IMR-90 (cell line): ENCODE measurements at regions not wholly inside any gene's neighbourhood (a gene's known extent, or its start where the extent isn't known, plus 50 kb on each side); places are given as distances from the start of the nearest gene placed in this dataset.
A peak's percentile ranks its signal among the peaks of the same experiment; 100 is the strongest.

ENCODE experiments used
- ATAC-seq: fragments of 200-7000 bp; cut with Tn5 transposase; 2 replicates; pipeline ENCODE4 v1.9.1; 2020; ENCODE audit warnings: low read depth, mild to moderate bottlenecking, moderate library complexity
- BruUV-seq: library from RNA; stranded (reverse); fragments of 400-500 nt; replicated peaks from 2 replicates; lab custom pipeline; 2021; lab: Mats Ljungman, UMichigan
- CTCF ChIA-PET: fragments of 300-600 bp; formaldehyde crosslinking; extraction: SDS; loops from one replicate; lab custom pipeline; 2021; ENCODE audit warnings: antibody characterized with exemption; lab: Yijun Ruan, JAX
- POLR2A ChIA-PET: fragments of 300-600 bp; sonication (Branson Sonifier 250); formaldehyde crosslinking; loops from one replicate; lab custom pipeline; 2022; ENCODE audit warnings: antibody characterized with exemption; ENCODE audit not compliant: unreplicated experiment; lab: Charles Lee
- DNase-seq: peaks from one replicate; pipeline ENCODE4 v3.0.0; 2013
- H2AFZ ChIP-seq: replicated peaks from 2 replicates; pipeline ENCODE3; 2013; ENCODE audit warnings: low read length, mild to moderate bottlenecking; ENCODE audit not compliant: poor library complexity
- H2AK5ac ChIP-seq: 2 replicates; pipeline ENCODE4 v1.6.1; 2013; ENCODE audit warnings: low read depth, low read length, inconsistent platforms
- H2AK9ac ChIP-seq: replicated peaks from 2 replicates; pipeline ENCODE3; 2013; ENCODE audit warnings: mild to moderate bottlenecking, low read depth, low read length, moderate library complexity; ENCODE audit not compliant: poor library complexity
- H2BK120ac ChIP-seq: 2 replicates; pipeline ENCODE4 v1.6.1; 2013; ENCODE audit warnings: low read depth, low read length, inconsistent platforms
- H2BK15ac ChIP-seq: 3 replicates; pipeline ENCODE4 v1.6.1; 2013; ENCODE audit warnings: low read depth, low read length, inconsistent platforms
- H2BK20ac ChIP-seq: 2 replicates; pipeline ENCODE4 v1.6.1; 2013; ENCODE audit warnings: low read depth, mild to moderate bottlenecking, inconsistent platforms, low read length, moderate library complexity
- H2BK5ac ChIP-seq: 2 replicates; pipeline ENCODE4 v1.6.1; 2013; ENCODE audit warnings: mild to moderate bottlenecking, low read depth, low read length, inconsistent platforms; ENCODE audit not compliant: poor library complexity, severe bottlenecking
- H3K14ac ChIP-seq: replicated peaks from 2 replicates; pipeline ENCODE4 v1.6.1; 2013; ENCODE audit warnings: low read depth, low read length, inconsistent platforms
- H3K18ac ChIP-seq: 2 replicates; pipeline ENCODE4 v1.6.1; 2013; ENCODE audit warnings: low read depth, low read length, control low read depth
- H3K23ac ChIP-seq: 2 replicates; pipeline ENCODE4 v1.6.1; 2013; ENCODE audit warnings: low read depth, low read length, inconsistent platforms
- H3K27ac ChIP-seq: 2 replicates; pipeline ENCODE4 v1.5.1; 2013; ENCODE audit warnings: mild to moderate bottlenecking, control low read depth, low read length; ENCODE audit not compliant: insufficient read depth
- H3K27me3 ChIP-seq: 2 replicates; pipeline ENCODE4 v1.6.1; 2013; ENCODE audit warnings: low read length; ENCODE audit not compliant: control insufficient read depth, insufficient read depth
- H3K36me3 ChIP-seq: 2 replicates; pipeline ENCODE4 v1.6.1; 2013; ENCODE audit warnings: low read length, mixed read lengths; ENCODE audit not compliant: control insufficient read depth, insufficient read depth
- H3K4ac ChIP-seq: 2 replicates; pipeline ENCODE4 v1.6.1; 2013; ENCODE audit warnings: low read depth, low read length, inconsistent platforms
- H3K4me1 ChIP-seq: 2 replicates; pipeline ENCODE4 v1.6.1; 2013; ENCODE audit warnings: low read length, mixed read lengths; ENCODE audit not compliant: control insufficient read depth, insufficient read depth
- H3K4me2 ChIP-seq: 2 replicates; pipeline ENCODE4 v1.6.1; 2013; ENCODE audit warnings: low read depth, mild to moderate bottlenecking, control low read depth, low read length, moderate library complexity
- H3K4me3 ChIP-seq: 2 replicates; pipeline ENCODE4 v1.5.1; 2013; ENCODE audit warnings: low read depth, mild to moderate bottlenecking, control low read depth, low read length, moderate library complexity; ENCODE audit not compliant: insufficient read depth
- H3K56ac ChIP-seq: 2 replicates; pipeline ENCODE4 v1.6.1; 2013; ENCODE audit warnings: low read length, inconsistent platforms; ENCODE audit not compliant: insufficient read depth; ENCODE audit errors: extremely low read depth
- H3K79me1 ChIP-seq, 2 experiments: 2 replicates each; pipeline ENCODE4 v1.6.1; 2013; ENCODE audit warnings: low read length in 2 of 2, inconsistent platforms in 1 of 2, low read depth in 1 of 2
- H3K9ac ChIP-seq: 2 replicates; pipeline ENCODE4 v1.6.1; 2013; ENCODE audit warnings: low read depth, low read length, control low read depth
- H3K9me1 ChIP-seq: 2 replicates; pipeline ENCODE4 v1.6.1; 2013; ENCODE audit warnings: low read length, inconsistent platforms; ENCODE audit not compliant: insufficient read depth
- H3K9me3 ChIP-seq: 2 replicates; pipeline ENCODE4 v1.6.1; 2013; ENCODE audit warnings: low read length; ENCODE audit not compliant: control insufficient read depth, insufficient read depth
- H4K20me1 ChIP-seq: 2 replicates; pipeline ENCODE4 v1.6.1; 2013; ENCODE audit warnings: low read length, inconsistent platforms; ENCODE audit not compliant: insufficient read depth
- H4K5ac ChIP-seq: 2 replicates; pipeline ENCODE4 v1.6.1; 2013; ENCODE audit warnings: mild to moderate bottlenecking, low read depth, low read length, control low read depth
- H4K8ac ChIP-seq, 2 experiments: 2 replicates each; pipeline ENCODE4 v1.6.1; 2013; ENCODE audit warnings: low read depth in 2 of 2, low read length in 2 of 2, control low read depth in 1 of 2, inconsistent platforms in 1 of 2
- H4K91ac ChIP-seq: 2 replicates; pipeline ENCODE4 v1.6.1; 2013; ENCODE audit warnings: low read depth, low read length, inconsistent platforms; ENCODE audit not compliant: insufficient read depth
- BHLHE40 ChIP-seq: fragments of 150-350 bp; IDR thresholded peaks from 2 replicates; pipeline ENCODE4 v1.6.1; 2016; ENCODE audit warnings: mild to moderate bottlenecking, low read depth, low read length
- CEBPB ChIP-seq: IDR thresholded peaks from 2 replicates; pipeline ENCODE4 v1.6.1; 2012; ENCODE audit warnings: low read depth, low read length, improper control_type of control experiment
- CHD1 ChIP-seq: IDR thresholded peaks from 2 replicates; pipeline ENCODE4 v1.6.1; 2012; ENCODE audit warnings: low read depth, low read length, improper control_type of control experiment
- CTCF ChIP-seq: conservative IDR thresholded peaks from 2 replicates; pipeline ENCODE4 v1.5.1; 2012; ENCODE audit warnings: mild to moderate bottlenecking, low read depth, low read length, improper control_type of control experiment
- ELK1 ChIP-seq: fragments of 150-350 bp; IDR thresholded peaks from 2 replicates; pipeline ENCODE4 v1.6.1; 2016; ENCODE audit warnings: low read depth, mild to moderate bottlenecking, low read length, moderate library complexity, borderline replicate concordance
- MAFK ChIP-seq: IDR thresholded peaks from 2 replicates; pipeline ENCODE4 v1.6.1; 2012; ENCODE audit warnings: low read depth, low read length, improper control_type of control experiment
- MAZ ChIP-seq: IDR thresholded peaks from 2 replicates; pipeline ENCODE4 v1.6.1; 2012; ENCODE audit warnings: low read depth, mild to moderate bottlenecking, low read length, improper control_type of control experiment, moderate library complexity, borderline replicate concordance
- MXI1 ChIP-seq: IDR thresholded peaks from 2 replicates; pipeline ENCODE4 v1.6.1; 2012; ENCODE audit warnings: low read depth, mild to moderate bottlenecking, low read length, moderate library complexity, borderline replicate concordance
- NFE2L2 ChIP-seq: fragments of 150-350 bp; IDR thresholded peaks from 2 replicates; pipeline ENCODE4 v1.6.1; 2016; ENCODE audit warnings: low read depth, mild to moderate bottlenecking, low read length
- POLR2A ChIP-seq: IDR thresholded peaks from 2 replicates; pipeline ENCODE4 v1.6.1; 2012; ENCODE audit warnings: mild to moderate bottlenecking, low read depth, low read length
- RAD21 ChIP-seq: IDR thresholded peaks from 2 replicates; pipeline ENCODE4 v1.6.1; 2012; ENCODE audit warnings: low read length, improper control_type of control experiment
- RCOR1 ChIP-seq: IDR thresholded peaks from 2 replicates; pipeline ENCODE4 v1.6.1; 2012; ENCODE audit warnings: mild to moderate bottlenecking, low read length, improper control_type of control experiment; ENCODE audit not compliant: insufficient replicate concordance
- RFX5 ChIP-seq: IDR thresholded peaks from 2 replicates; pipeline ENCODE4 v1.8.0; 2012; ENCODE audit warnings: low read depth, mild to moderate bottlenecking, low read length, moderate library complexity
- SMC3 ChIP-seq: fragments of 150-350 bp; IDR thresholded peaks from 2 replicates; pipeline ENCODE4 v1.6.1; 2016; ENCODE audit warnings: low read depth, mild to moderate bottlenecking, antibody characterized with exemption, low read length, moderate library complexity
- USF2 ChIP-seq: fragments of 150-350 bp; IDR thresholded peaks from 2 replicates; pipeline ENCODE4 v1.6.1; 2017; ENCODE audit warnings: mild to moderate bottlenecking, antibody characterized with exemption, low read length, low read depth
- WGBS, 2 experiments: methylation state at CpG; one replicate each; pipeline versions ENCODE4 v1.1.5 to v1.1.7; 2013; ENCODE audit warnings: missing lambda C conversion rate in 2 of 2; ENCODE audit not compliant: insufficient read length in 1 of 2; ENCODE audit errors: extremely low coverage in 2 of 2; 5-methylcytosine and 5-hydroxymethylcytosine counted together
- dilution Hi-C: fragments of 300-500 bp; cut with HindIII; formaldehyde crosslinking; loops from one replicate; pipeline ENCODE4 v1.14.3; 2018; ENCODE audit warnings: low sequenced_read_pairs; ENCODE audit not compliant: unreplicated experiment
- in situ Hi-C: fragments of 300-500 bp; cut with MboI; formaldehyde crosslinking; loops from 3 replicates; pipeline ENCODE4 v1.14.3; 2019; ENCODE audit warnings: low sequenced_read_pairs, inconsistent platforms, mixed read lengths
- intact Hi-C: fragments of 100-400 bp; cut with micrococcal nuclease; formaldehyde crosslinking; loops from 2 replicates; pipeline ENCODE4 v1.10.0; 2022

GRCh38 chr3:5565026-5565425 is 377.5 kb downstream of the EDEM1 start:
- ChIA-PET CTCF (interaction anchor here (0.9 kb wide), 1 partner anchor 17 kb away, joined by 3 read pairs; no protein-coding TSS in a partner anchor), POLR2A (no interaction called here)
- Histone ChIP-seq H3K79me1 (no peaks in the 10 kb centered on the region), H2AFZ (no peak overlapping the region), H2BK15ac (no peak overlapping the region), H3K18ac (no peak overlapping the region), H2BK20ac (no peak overlapping the region), H3K9me1 (no peaks in the 10 kb centered on the region), H3K36me3 (no peaks in the 10 kb centered on the region), H3K14ac (no peak overlapping the region), H4K8ac (no peak overlapping the region), H4K20me1 (no peaks in the 10 kb centered on the region), H3K9ac (no peak overlapping the region), H3K4ac (no peak overlapping the region), H3K27ac (no peak overlapping the region), H4K91ac (no peak overlapping the region), H2AK5ac (no peak overlapping the region), H2BK120ac (no peak overlapping the region), H3K56ac (no peak overlapping the region), H3K4me1 (no peaks in the 10 kb centered on the region), H3K9me3 (peaks cover 13% of the 10 kb centered on the region), H3K23ac (no peak overlapping the region), H4K5ac (no peak overlapping the region), H2AK9ac (no peak overlapping the region), H3K27me3 (no peaks in the 10 kb centered on the region), H3K4me3 (no peak overlapping the region), H3K4me2 (no peak overlapping the region), H2BK5ac (no peak overlapping the region)
- DNase-seq (peak; percentile 3), ATAC-seq (no peak)
- WGBS, 2 experiments: 60% methylated on average over 1 of the region's 4 CpGs; no CpG with 5 or more reads in 1 of the 2 experiments
- in situ Hi-C loops: no loop called here
- no peak for TF ChIP-seq ELK1
- TF ChIP-seq MXI1: no peak
- TF ChIP-seq RCOR1: no peak
- no peak for TF ChIP-seq NFE2L2
- no peak for TF ChIP-seq CTCF
- TF ChIP-seq MAFK: no peak
- no peak for TF ChIP-seq RFX5
- TF ChIP-seq CHD1: no peak
- no peak for TF ChIP-seq RAD21
- no peak for TF ChIP-seq POLR2A
- no peak for TF ChIP-seq MAZ
- no peak for TF ChIP-seq SMC3
- no peak for TF ChIP-seq BHLHE40
- no peak for TF ChIP-seq USF2
- TF ChIP-seq CEBPB: no peak
- no TSS peak for BruUV-seq
- dilution Hi-C loops: no loop called here
- intact Hi-C loops: no loop called here
